IMR-90 (cell line): ENCODE measurements at regions not wholly inside any gene's neighbourhood (a gene's known extent, or its start where the extent isn't known, plus 50 kb on each side); places are given as distances from the start of the nearest gene placed in this dataset.

Experiments used
- ATAC-seq: fragments of 200-7000 bp; cut with Tn5 transposase; 2 replicates; pipeline ENCODE4 v1.9.1; 2020; ENCODE audit warnings: low read depth, mild to moderate bottlenecking, moderate library complexity
- BruUV-seq: library from RNA; stranded (reverse); fragments of 400-500 nt; replicated peaks from 2 replicates; lab custom pipeline; 2021; lab: Mats Ljungman, UMichigan
- CTCF ChIA-PET: fragments of 300-600 bp; formaldehyde crosslinking; extraction: SDS; loops from one replicate; lab custom pipeline; 2021; ENCODE audit warnings: antibody characterized with exemption; lab: Yijun Ruan, JAX
- POLR2A ChIA-PET: fragments of 300-600 bp; sonication (Branson Sonifier 250); formaldehyde crosslinking; loops from one replicate; lab custom pipeline; 2022; ENCODE audit warnings: antibody characterized with exemption; ENCODE audit not compliant: unreplicated experiment; lab: Charles Lee
- DNase-seq: peaks from one replicate; pipeline ENCODE4 v3.0.0; 2013
- H2AFZ ChIP-seq: replicated peaks from 2 replicates; pipeline ENCODE3; 2013; ENCODE audit warnings: low read length, mild to moderate bottlenecking; ENCODE audit not compliant: poor library complexity
- H2AK5ac ChIP-seq: 2 replicates; pipeline ENCODE4 v1.6.1; 2013; ENCODE audit warnings: low read depth, low read length, inconsistent platforms
- H2AK9ac ChIP-seq: replicated peaks from 2 replicates; pipeline ENCODE3; 2013; ENCODE audit warnings: mild to moderate bottlenecking, low read depth, low read length, moderate library complexity; ENCODE audit not compliant: poor library complexity
- H2BK120ac ChIP-seq: 2 replicates; pipeline ENCODE4 v1.6.1; 2013; ENCODE audit warnings: low read depth, low read length, inconsistent platforms
- H2BK15ac ChIP-seq: 3 replicates; pipeline ENCODE4 v1.6.1; 2013; ENCODE audit warnings: low read depth, low read length, inconsistent platforms
- H2BK20ac ChIP-seq: 2 replicates; pipeline ENCODE4 v1.6.1; 2013; ENCODE audit warnings: low read depth, mild to moderate bottlenecking, inconsistent platforms, low read length, moderate library complexity
- H2BK5ac ChIP-seq: 2 replicates; pipeline ENCODE4 v1.6.1; 2013; ENCODE audit warnings: mild to moderate bottlenecking, low read depth, low read length, inconsistent platforms; ENCODE audit not compliant: poor library complexity, severe bottlenecking
- H3K14ac ChIP-seq: replicated peaks from 2 replicates; pipeline ENCODE4 v1.6.1; 2013; ENCODE audit warnings: low read depth, low read length, inconsistent platforms
- H3K18ac ChIP-seq: 2 replicates; pipeline ENCODE4 v1.6.1; 2013; ENCODE audit warnings: low read depth, low read length, control low read depth
- H3K23ac ChIP-seq: 2 replicates; pipeline ENCODE4 v1.6.1; 2013; ENCODE audit warnings: low read depth, low read length, inconsistent platforms
- H3K27ac ChIP-seq: 2 replicates; pipeline ENCODE4 v1.5.1; 2013; ENCODE audit warnings: mild to moderate bottlenecking, control low read depth, low read length; ENCODE audit not compliant: insufficient read depth
- H3K27me3 ChIP-seq: 2 replicates; pipeline ENCODE4 v1.6.1; 2013; ENCODE audit warnings: low read length; ENCODE audit not compliant: control insufficient read depth, insufficient read depth
- H3K36me3 ChIP-seq: 2 replicates; pipeline ENCODE4 v1.6.1; 2013; ENCODE audit warnings: low read length, mixed read lengths; ENCODE audit not compliant: control insufficient read depth, insufficient read depth
- H3K4ac ChIP-seq: 2 replicates; pipeline ENCODE4 v1.6.1; 2013; ENCODE audit warnings: low read depth, low read length, inconsistent platforms
- H3K4me1 ChIP-seq: 2 replicates; pipeline ENCODE4 v1.6.1; 2013; ENCODE audit warnings: low read length, mixed read lengths; ENCODE audit not compliant: control insufficient read depth, insufficient read depth
- H3K4me2 ChIP-seq: 2 replicates; pipeline ENCODE4 v1.6.1; 2013; ENCODE audit warnings: low read depth, mild to moderate bottlenecking, control low read depth, low read length, moderate library complexity
- H3K4me3 ChIP-seq: 2 replicates; pipeline ENCODE4 v1.5.1; 2013; ENCODE audit warnings: low read depth, mild to moderate bottlenecking, control low read depth, low read length, moderate library complexity; ENCODE audit not compliant: insufficient read depth
- H3K56ac ChIP-seq: 2 replicates; pipeline ENCODE4 v1.6.1; 2013; ENCODE audit warnings: low read length, inconsistent platforms; ENCODE audit not compliant: insufficient read depth; ENCODE audit errors: extremely low read depth
- H3K79me1 ChIP-seq, 2 experiments: 2 replicates each; pipeline ENCODE4 v1.6.1; 2013; ENCODE audit warnings: low read length in 2 of 2, inconsistent platforms in 1 of 2, low read depth in 1 of 2
- H3K9ac ChIP-seq: 2 replicates; pipeline ENCODE4 v1.6.1; 2013; ENCODE audit warnings: low read depth, low read length, control low read depth
- H3K9me1 ChIP-seq: 2 replicates; pipeline ENCODE4 v1.6.1; 2013; ENCODE audit warnings: low read length, inconsistent platforms; ENCODE audit not compliant: insufficient read depth
- H3K9me3 ChIP-seq: 2 replicates; pipeline ENCODE4 v1.6.1; 2013; ENCODE audit warnings: low read length; ENCODE audit not compliant: control insufficient read depth, insufficient read depth
- H4K20me1 ChIP-seq: 2 replicates; pipeline ENCODE4 v1.6.1; 2013; ENCODE audit warnings: low read length, inconsistent platforms; ENCODE audit not compliant: insufficient read depth
- H4K5ac ChIP-seq: 2 replicates; pipeline ENCODE4 v1.6.1; 2013; ENCODE audit warnings: mild to moderate bottlenecking, low read depth, low read length, control low read depth
- H4K8ac ChIP-seq, 2 experiments: 2 replicates each; pipeline ENCODE4 v1.6.1; 2013; ENCODE audit warnings: low read depth in 2 of 2, low read length in 2 of 2, control low read depth in 1 of 2, inconsistent platforms in 1 of 2
- H4K91ac ChIP-seq: 2 replicates; pipeline ENCODE4 v1.6.1; 2013; ENCODE audit warnings: low read depth, low read length, inconsistent platforms; ENCODE audit not compliant: insufficient read depth
- BHLHE40 ChIP-seq: fragments of 150-350 bp; IDR thresholded peaks from 2 replicates; pipeline ENCODE4 v1.6.1; 2016; ENCODE audit warnings: mild to moderate bottlenecking, low read depth, low read length
- CEBPB ChIP-seq: IDR thresholded peaks from 2 replicates; pipeline ENCODE4 v1.6.1; 2012; ENCODE audit warnings: low read depth, low read length, improper control_type of control experiment
- CHD1 ChIP-seq: IDR thresholded peaks from 2 replicates; pipeline ENCODE4 v1.6.1; 2012; ENCODE audit warnings: low read depth, low read length, improper control_type of control experiment
- FOS ChIP-seq: fragments of 150-350 bp; IDR thresholded peaks from 2 replicates; pipeline ENCODE4 v1.6.1; 2016; ENCODE audit warnings: low read depth, low read length
- MAFK ChIP-seq: IDR thresholded peaks from 2 replicates; pipeline ENCODE4 v1.6.1; 2012; ENCODE audit warnings: low read depth, low read length, improper control_type of control experiment
- MAZ ChIP-seq: IDR thresholded peaks from 2 replicates; pipeline ENCODE4 v1.6.1; 2012; ENCODE audit warnings: low read depth, mild to moderate bottlenecking, low read length, improper control_type of control experiment, moderate library complexity, borderline replicate concordance
- MXI1 ChIP-seq: IDR thresholded peaks from 2 replicates; pipeline ENCODE4 v1.6.1; 2012; ENCODE audit warnings: low read depth, mild to moderate bottlenecking, low read length, moderate library complexity, borderline replicate concordance
- NFE2L2 ChIP-seq: fragments of 150-350 bp; IDR thresholded peaks from 2 replicates; pipeline ENCODE4 v1.6.1; 2016; ENCODE audit warnings: low read depth, mild to moderate bottlenecking, low read length
- RCOR1 ChIP-seq: IDR thresholded peaks from 2 replicates; pipeline ENCODE4 v1.6.1; 2012; ENCODE audit warnings: mild to moderate bottlenecking, low read length, improper control_type of control experiment; ENCODE audit not compliant: insufficient replicate concordance
- RFX5 ChIP-seq: IDR thresholded peaks from 2 replicates; pipeline ENCODE4 v1.8.0; 2012; ENCODE audit warnings: low read depth, mild to moderate bottlenecking, low read length, moderate library complexity
- WGBS, 2 experiments: methylation state at CpG; one replicate each; pipeline versions ENCODE4 v1.1.5 to v1.1.7; 2013; ENCODE audit warnings: missing lambda C conversion rate in 2 of 2; ENCODE audit not compliant: insufficient read length in 1 of 2; ENCODE audit errors: extremely low coverage in 2 of 2; 5-methylcytosine and 5-hydroxymethylcytosine counted together
- dilution Hi-C: fragments of 300-500 bp; cut with HindIII; formaldehyde crosslinking; loops from one replicate; pipeline ENCODE4 v1.14.3; 2018; ENCODE audit warnings: low sequenced_read_pairs; ENCODE audit not compliant: unreplicated experiment
- in situ Hi-C: fragments of 300-500 bp; cut with MboI; formaldehyde crosslinking; loops from 3 replicates; pipeline ENCODE4 v1.14.3; 2019; ENCODE audit warnings: low sequenced_read_pairs, inconsistent platforms, mixed read lengths
- intact Hi-C: fragments of 100-400 bp; cut with micrococcal nuclease; formaldehyde crosslinking; loops from 2 replicates; pipeline ENCODE4 v1.10.0; 2022
- TF ChIP-seq, protein P1 (sequence below): fragments of 150-350 bp; IDR thresholded peaks from 2 replicates; pipeline ENCODE4 v1.6.1; 2017; ENCODE audit warnings: mild to moderate bottlenecking, antibody characterized with exemption, low read length, low read depth
- TF ChIP-seq, protein P2 (sequence below): fragments of 150-350 bp; IDR thresholded peaks from 2 replicates; pipeline ENCODE4 v1.6.1; 2016; ENCODE audit warnings: low read depth, mild to moderate bottlenecking, low read length, moderate library complexity, borderline replicate concordance

DNA sequence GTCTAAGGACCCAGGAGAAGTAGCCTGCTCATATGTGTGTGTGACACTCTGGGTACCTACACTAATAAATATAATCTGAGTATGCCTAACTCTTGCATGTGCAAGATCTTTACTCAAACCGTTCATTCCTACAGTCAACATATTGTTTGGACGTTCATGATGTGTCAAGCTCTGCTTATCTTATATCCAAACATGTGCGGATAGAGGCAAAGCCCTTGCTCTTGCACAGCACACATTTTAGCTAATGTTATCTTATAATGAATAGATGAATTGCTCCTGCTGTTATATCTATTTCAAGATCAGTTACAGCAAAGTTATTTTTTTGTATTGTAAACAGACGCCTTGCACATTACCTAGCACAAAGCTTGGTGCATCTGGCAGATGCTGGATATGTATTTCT is 228.4 kb upstream of the FLRT2 start:
- Histone ChIP-seq H3K14ac (no peak overlapping the region), H4K20me1 (no peaks in the 10 kb centered on the region), H2BK5ac (no peak overlapping the region), H3K36me3 (no peaks in the 10 kb centered on the region), H2AK9ac (no peak overlapping the region), H3K9me1 (no peaks in the 10 kb centered on the region), H3K23ac (no peak overlapping the region), H3K4me1 (no peaks in the 10 kb centered on the region), H3K56ac (no peak overlapping the region), H3K9me3 (peaks cover 3% of the 10 kb centered on the region; the same call in 1 of the 2 replicates), H2BK15ac (no peak overlapping the region), H3K27ac (no peak overlapping the region), H4K5ac (no peak overlapping the region), H2AFZ (no peak overlapping the region), H3K4me3 (no peak overlapping the region), H3K9ac (no peak overlapping the region), H3K79me1 (no peaks in the 10 kb centered on the region), H3K4me2 (no peak overlapping the region), H2BK120ac (no peak overlapping the region), H2AK5ac (no peak overlapping the region), H3K18ac (no peak overlapping the region), H3K27me3 (no peaks in the 10 kb centered on the region), H2BK20ac (no peak overlapping the region), H4K91ac (no peak overlapping the region), H3K4ac (no peak overlapping the region), H4K8ac (no peak overlapping the region)
- intact Hi-C loops (no loop called here), in situ Hi-C loops (no loop called here), dilution Hi-C loops (no loop called here)
- WGBS, 2 experiments, result no CpG with 5 or more reads among the region's 4 CpGs
- POLR2A ChIA-PET, result no interaction called here
- ATAC-seq (peak; percentile 57; the same call in 1 of the 2 replicates), DNase-seq (no peak)
- CTCF ChIA-PET, result interaction anchor here (0.6 kb wide), 1 partner anchor 220 kb away, joined by 3 read pairs; no protein-coding TSS in a partner anchor
- no TSS peak for BruUV-seq
- no peak for TF ChIP-seq RFX5
- TF ChIP-seq NFE2L2, result no peak
- TF ChIP-seq, protein P1, sequence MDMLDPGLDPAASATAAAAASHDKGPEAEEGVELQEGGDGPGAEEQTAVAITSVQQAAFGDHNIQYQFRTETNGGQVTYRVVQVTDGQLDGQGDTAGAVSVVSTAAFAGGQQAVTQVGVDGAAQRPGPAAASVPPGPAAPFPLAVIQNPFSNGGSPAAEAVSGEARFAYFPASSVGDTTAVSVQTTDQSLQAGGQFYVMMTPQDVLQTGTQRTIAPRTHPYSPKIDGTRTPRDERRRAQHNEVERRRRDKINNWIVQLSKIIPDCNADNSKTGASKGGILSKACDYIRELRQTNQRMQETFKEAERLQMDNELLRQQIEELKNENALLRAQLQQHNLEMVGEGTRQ, result no peak
- TF ChIP-seq MAZ, result no peak
- TF ChIP-seq MAFK, result no peak
- no peak for TF ChIP-seq MXI1
- TF ChIP-seq, protein P2, sequence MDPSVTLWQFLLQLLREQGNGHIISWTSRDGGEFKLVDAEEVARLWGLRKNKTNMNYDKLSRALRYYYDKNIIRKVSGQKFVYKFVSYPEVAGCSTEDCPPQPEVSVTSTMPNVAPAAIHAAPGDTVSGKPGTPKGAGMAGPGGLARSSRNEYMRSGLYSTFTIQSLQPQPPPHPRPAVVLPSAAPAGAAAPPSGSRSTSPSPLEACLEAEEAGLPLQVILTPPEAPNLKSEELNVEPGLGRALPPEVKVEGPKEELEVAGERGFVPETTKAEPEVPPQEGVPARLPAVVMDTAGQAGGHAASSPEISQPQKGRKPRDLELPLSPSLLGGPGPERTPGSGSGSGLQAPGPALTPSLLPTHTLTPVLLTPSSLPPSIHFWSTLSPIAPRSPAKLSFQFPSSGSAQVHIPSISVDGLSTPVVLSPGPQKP, result no peak
- TF ChIP-seq CEBPB, result no peak
- no peak for TF ChIP-seq CHD1
- no peak for TF ChIP-seq BHLHE40
- TF ChIP-seq RCOR1, result no peak
- no peak for TF ChIP-seq FOS
